Stimulated activated CD8-positive, alpha-beta memory T cell treated with anti-CD3 and anti-CD28 coated beads, Interleukin-15, amount 100 ng/mL, for 24 hours (primary cell): ENCODE measurements at regions not wholly inside any gene's neighbourhood (a gene's known extent, or its start where the extent isn't known, plus 50 kb on each side); places are given as distances from the start of the nearest gene placed in this dataset.
"Not testable (repeated sequence)": the region's sequence is repeated elsewhere in the genome, so short reads cannot be mapped to it uniquely, and the experiment has no call there.

Source experiments
- DNase-seq: peaks from one replicate; pipeline ENCODE4 v3.0.0-alpha.2; 2020; ENCODE audit warnings: low read depth

GRCh38 chr13:33411312-33411711, 125.8 kb upstream of the STARD13 start:
- DNase-seq, result no peak

DNA sequence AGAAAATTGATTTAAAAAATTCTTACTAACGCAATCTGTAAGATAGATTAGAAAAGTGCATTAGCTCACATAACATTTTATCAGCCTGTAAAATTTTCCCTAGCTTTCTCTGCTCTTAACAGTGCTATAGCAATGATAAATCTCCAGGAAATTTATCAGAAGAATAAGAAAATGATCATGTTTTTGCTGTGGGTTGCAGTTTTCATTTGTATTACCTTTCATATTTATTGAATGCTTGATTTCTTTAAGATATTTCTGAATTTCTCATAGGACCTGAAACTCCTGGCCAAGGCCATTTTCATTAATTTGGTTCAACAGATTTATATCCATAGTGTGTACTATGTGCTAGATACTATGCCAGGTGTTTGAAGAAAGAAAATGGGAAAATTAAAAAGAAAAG, 130.3 kb upstream of the STARD13 start:
- no peak for DNase-seq

DNA sequence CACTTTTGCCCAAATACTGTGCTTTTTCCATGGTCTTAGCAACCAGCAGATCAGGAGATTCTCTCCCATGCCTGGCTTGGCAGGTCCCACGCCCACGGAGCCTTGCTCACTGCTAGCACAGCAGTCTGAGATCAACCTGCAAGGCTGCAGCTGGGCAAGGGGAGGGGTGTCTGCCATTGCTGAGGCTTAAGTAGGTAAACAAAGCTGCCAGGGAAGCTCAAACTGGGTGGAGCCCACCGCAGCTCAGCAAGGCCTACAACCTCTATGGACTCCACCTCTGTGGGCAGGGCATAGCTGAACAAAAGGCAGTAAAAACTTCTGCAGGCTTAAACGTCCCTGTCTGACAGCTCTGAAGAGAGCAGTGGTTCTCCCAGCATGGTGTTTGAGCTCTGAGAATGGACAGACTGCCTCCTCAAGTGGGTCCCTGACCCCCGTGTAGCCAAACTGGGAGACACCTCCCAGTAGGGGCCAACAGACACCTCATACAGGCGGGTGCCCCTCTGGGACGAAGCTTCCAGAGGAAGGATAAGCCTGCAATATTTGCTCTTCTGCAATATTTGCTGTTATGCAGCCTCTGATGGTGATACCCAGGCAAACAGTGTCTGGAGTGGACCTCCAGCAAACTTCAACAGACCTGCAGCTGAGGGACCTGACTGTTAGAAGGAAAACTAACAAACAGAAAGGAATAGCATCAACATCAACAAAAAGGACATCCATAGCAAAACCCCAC, 132.8 kb upstream of the STARD13 start:
- DNase-seq, result not testable (repeated sequence)

- DNase-seq, result not testable (repeated sequence)
Observed at GRCh38 chr13:33420117-33420516, 134.6 kb upstream of the STARD13 start.

GRCh38 chr13:33426131-33426530, 140.6 kb upstream of the STARD13 start:
- no peak for DNase-seq

DNA sequence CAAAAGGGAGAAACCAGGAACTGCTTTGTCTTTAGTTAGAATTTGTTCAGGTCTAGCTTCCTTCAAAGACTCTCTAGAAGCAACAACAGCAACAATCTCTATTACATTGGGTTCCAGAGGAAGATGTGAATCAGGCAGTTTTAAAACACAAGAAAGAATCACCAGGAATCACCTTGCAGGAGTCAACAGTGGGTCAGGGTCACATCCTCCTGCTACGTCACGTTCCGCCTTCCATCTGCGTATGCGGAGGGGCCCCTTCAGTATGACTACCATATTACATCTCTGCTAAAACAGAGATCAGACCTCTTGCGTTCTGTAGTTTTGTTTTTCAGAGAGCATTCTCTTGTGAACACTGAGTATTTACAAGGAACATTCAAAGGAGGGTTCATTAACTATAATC, 147.8 kb upstream of the STARD13 start:
- DNase-seq, result no peak

DNA sequence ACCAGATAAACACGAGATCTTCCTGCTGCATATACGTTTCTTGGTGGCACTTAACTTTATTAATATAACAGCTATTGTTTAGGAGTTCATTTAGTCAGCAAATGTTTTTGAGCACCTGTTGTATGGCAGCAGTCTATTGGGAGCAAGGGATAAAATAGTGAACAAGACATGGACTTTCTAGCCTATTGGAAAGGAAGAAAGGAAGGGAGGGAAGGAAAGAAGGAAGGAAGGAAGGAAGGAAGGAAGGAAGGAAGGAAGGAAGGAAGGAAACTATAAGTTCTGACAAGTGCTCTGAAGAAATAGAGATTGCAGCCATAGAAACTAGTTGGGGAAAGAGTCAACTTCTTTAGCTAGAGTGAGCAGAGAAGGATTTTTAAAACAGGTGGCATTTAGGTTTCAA, 149.1 kb upstream of the STARD13 start:
- no peak for DNase-seq

DNA sequence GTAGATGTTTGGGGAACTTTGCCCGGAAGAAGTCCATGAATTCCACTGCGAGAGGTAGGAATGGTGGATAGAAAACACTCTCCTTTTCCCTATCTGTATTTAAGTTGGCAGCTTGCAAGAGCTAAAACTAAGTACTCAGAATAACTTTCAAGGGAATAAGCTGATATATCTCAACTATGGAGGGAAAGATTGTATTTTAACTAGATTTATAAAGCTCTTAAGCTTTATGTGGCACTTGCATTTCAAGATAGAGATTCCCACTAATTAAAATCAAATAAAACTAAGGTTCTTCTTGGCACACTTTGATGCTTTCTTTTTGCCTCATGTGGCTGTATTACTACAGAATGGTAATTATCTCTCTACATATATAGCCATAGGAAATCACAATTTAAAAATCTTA, 149.7 kb upstream of the STARD13 start:
- no peak for DNase-seq

- DNase-seq, result no peak
Observed at GRCh38 chr13:33438918-33439317, 153.4 kb upstream of the STARD13 start.

DNA sequence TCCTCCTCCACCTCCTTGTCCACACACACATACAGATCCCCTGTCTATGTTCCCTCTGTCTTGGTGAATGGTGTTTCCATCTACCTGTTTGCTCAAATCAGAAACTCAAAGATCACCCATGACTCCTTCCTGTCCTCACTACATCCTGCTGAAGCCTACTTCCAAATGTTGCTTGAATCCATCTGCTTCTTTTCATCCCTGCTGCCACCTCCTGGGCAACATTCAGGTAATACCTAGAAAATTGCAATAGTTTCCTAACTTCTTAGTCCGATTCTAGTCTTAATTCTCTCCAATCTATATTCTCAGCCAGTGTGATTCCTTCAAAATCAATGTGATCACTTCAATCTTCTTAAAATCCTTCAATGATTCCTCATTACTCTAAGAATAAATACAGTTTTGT, 155.5 kb upstream of the STARD13 start:
- no peak for DNase-seq

DNA sequence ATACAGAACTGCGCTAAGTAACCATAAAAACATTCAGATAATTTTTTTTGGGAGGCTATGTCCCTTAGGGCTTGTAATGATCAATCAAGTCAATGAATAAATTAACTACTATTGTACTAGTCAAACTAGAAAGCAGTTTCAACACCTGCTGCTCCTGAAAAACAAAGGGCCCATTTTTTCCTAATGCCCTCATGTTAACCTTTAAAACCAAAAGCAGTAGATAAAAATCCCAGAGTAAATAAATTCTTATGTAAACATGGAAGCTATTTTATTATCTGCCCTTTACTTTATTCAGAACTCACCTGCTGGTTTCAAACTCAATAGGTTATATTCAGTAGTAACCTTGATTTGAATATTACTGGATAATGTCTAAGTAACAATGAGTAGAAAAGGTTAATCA, 159.5 kb upstream of the STARD13 start:
- DNase-seq, result no peak

DNA sequence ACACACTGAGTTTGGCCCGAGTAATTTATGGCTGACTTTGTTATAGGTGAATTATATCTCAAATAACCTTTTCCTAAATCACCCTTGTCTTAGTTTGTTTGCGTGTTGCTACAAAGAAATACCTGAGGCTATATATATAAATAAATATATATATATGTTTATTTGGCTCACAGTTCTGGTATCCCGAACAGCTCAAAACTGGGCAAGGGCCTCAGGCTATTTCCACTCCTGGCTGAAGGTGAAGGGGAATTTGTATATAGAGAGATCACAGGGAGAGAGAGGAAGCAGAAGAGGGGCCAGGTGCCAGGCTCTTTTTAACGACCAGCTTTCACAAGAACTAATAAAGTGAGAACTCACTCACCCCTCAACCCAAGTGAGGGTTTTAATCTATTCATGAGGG, 159.9 kb upstream of the STARD13 start:
- DNase-seq, result no peak

- DNase-seq, result no peak
Observed at GRCh38 chr13:33446821-33447725, 161.5 kb upstream of the STARD13 start.

GRCh38 chr13:33448889-33449288, 163.3 kb upstream of the STARD13 start:
- DNase-seq, result no peak

DNA sequence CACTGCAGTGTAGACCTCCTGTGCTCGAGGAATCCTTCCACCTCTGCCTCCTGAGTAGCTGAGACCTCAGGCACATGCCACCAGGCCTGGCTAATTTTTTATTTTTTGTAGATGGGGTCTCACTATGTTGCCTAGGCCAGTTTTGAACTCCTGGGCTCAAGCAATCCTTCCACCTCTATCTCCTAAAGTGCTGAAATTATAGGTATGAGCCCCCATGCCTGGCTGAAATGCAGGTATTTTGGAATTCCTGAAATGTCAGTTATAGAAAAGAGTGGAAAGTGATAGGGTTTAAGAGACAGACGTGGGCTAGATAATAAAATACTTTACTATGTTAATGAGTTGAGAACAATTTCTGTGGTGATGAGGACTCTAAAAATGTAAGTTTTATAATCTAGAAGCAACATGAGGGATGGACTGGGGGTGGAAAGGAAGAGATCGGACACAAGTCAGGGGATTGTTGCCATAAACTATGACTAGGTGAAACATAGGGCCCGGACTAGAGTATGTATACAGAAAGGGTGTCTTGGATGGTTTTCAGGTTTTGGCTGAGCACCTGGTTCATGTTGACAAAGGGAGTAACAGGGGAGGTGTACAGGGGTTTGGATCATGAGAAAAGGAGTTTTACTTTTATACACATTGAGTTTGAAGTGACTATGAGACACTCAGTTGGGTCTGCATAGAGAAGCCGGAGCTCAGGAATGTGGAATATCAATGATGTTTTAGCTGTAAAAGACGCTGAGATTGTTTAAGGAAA, 165.6 kb upstream of the STARD13 start:
- no peak for DNase-seq

GRCh38 chr13:33452873-33453517, 167.4 kb upstream of the STARD13 start:
- DNase-seq, result no peak

DNA sequence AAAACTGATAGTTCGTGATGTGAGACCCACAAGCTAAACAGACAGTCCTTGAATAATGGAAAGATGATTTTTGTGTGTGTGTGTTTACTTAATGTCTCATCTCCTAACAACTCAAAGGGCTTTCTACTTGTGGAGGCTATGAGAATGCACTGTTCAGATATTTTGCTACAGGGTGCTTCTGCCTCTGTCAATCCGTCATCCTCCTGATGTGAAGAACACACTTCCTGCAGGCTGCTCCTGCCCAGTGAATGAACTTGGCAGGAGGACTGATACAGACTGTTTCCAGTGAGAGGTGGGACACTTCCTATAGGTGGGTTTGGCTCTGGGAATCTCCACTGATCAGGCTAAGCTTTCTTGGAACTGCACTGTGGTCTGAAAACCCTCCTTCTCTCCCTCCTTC, 168.4 kb upstream of the STARD13 start:
- DNase-seq, result no peak

DNA sequence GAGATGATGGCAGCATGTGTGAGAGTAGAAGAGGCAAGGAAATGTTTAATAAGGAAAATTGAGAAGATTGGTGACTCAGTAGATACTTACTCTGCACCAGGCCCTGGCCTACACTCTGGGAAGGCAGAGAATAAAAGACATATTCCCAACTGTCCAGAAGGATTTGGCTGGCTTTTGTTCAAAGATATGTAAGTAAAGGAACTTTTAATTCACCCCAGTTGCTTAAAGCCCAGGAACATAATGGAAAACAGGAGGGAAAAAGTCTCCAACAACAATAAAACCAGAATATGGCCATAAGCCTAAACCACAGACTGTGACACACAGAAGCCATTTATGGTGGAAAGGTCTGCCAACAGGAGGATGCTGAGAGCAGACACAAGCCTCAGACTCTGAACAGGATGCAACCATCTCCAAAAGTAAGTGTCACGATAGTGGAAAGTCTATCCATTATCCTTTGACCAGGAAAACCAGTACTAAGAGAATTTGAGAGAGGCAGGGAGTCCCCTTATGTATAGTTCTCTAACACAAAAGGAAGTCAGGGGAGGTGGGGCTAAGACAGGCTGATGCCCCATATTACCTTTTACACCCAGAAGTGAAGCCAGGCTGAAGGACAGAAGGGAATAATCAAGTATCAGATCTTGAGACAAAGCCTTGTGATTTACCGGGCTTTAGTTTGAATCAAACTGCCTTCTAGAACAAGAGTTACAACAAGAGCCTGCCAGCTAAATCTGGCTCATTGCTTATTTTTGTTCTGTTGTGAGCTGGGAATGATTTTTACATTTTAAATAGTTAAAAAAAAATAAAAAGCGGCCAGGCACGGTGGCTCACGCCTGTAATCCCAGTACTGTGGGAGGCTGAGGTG, 169.5 kb upstream of the STARD13 start:
- DNase-seq, result no peak

DNA sequence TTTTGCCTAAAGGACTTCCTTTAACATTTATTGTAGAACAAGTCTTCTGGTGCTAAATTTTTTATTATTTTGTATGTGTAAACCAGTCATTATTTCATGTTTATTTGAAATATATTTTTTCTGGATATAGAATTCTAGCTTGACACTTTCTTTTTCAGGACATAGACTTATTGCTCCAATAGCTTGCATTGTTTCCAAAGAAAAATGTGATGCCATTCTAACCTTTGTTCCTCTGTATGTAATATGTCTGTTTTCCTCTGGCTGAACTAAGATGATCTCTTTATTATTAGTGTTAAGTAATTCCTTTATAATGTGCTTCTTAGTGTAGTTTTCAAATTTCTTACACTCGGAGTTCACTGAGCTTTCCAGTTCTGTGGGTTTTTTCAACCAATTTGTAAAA, 174.1 kb upstream of the STARD13 start:
- no peak for DNase-seq

DNA sequence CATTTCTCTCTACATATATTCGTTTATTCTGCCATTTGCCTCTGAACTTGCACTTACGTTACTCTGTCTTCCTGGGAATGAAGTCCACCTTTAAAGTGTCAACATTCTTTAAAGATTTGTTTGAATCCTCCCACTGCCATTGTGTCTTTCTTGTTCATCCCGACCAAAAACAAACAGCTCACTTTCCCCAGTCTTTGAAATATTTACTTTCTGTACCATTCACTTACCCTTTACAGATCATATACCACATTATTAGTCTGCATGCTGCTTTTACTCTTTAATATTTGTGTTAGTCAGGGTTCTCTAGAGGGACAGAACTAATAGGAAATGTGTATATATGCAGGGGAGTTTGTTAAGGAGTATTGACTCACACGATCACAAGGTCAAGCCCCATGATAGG, 176.6 kb upstream of the STARD13 start:
- no peak for DNase-seq

DNA sequence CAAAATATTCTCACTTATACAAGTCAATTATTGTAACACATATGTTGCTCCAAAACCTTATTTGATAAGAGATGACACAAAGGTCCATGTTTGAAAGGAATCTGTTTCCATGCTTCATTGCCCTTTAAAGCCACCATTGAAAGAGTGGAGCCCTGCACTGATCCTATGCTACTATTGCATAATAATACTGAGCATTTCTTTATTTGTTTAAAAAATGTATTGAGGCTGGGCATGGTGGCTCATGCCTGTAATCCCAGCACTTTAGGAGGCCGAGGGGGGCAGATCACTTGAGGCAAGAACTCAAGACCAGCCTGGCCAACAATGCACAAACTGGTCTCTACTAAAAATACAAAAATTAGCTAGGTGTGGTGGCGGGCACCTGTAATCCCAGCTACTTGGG, 178.8 kb upstream of the STARD13 start:
- no peak for DNase-seq
